ENCODE measurements at regions not wholly inside any gene's neighbourhood (a gene's known extent, or its start where the extent isn't known, plus 50 kb on each side); places are given as distances from the start of the nearest gene placed in this dataset.

DNA sequence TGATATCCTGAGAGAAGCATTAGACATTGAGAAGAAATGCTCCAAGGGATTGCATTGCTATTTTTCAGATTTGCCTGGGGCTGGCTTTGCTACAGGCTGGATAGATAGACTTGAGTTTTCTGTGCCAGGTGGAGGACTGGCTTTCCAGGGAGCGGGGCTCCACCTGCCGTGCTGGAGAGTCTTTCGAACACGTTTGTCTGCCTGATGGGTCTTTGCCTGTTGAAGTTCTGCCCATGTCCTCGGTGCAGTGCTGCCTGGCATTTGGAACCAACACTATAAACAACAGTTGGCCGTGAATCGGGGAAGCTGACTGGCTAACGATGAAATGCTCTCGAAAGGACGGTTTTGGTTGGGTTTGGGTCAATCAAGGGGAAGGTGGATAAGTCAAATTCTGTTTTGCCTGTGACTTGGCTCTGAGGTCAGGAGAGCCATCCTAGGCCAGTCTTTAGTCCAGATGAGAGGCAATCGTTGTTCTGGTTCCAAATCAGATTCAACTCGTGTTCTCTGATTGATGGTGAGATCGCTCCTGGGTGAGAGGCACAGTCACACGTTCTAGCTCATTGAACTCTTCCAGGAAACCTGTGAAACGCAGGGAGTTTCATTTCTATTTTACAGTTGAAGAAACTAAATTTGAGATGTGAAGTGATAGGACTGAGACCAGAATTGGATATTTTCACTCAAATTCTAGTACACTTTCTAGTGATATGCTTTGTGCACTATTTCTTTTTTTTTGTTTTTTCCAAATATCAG lies 599.0 kb downstream of the TYW1 start:
- Histone ChIP-seq H3K9me3 (no peaks in the 10 kb centered on the region), H3K27me3 (peaks cover 9% of the 10 kb centered on the region; the same call in 1 of the 2 replicates), H3K4me1 (no peaks in the 10 kb centered on the region), H3K36me3 (no peaks in the 10 kb centered on the region), H3K4me3 (ENCODE audit: low read depth, low read length) (no peak overlapping the region)
- TF ChIP-seq, protein P1, sequence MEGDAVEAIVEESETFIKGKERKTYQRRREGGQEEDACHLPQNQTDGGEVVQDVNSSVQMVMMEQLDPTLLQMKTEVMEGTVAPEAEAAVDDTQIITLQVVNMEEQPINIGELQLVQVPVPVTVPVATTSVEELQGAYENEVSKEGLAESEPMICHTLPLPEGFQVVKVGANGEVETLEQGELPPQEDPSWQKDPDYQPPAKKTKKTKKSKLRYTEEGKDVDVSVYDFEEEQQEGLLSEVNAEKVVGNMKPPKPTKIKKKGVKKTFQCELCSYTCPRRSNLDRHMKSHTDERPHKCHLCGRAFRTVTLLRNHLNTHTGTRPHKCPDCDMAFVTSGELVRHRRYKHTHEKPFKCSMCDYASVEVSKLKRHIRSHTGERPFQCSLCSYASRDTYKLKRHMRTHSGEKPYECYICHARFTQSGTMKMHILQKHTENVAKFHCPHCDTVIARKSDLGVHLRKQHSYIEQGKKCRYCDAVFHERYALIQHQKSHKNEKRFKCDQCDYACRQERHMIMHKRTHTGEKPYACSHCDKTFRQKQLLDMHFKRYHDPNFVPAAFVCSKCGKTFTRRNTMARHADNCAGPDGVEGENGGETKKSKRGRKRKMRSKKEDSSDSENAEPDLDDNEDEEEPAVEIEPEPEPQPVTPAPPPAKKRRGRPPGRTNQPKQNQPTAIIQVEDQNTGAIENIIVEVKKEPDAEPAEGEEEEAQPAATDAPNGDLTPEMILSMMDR (IDR thresholded peaks at IDR 0.05; ENCODE audit: low read depth, low read length) = no peak
- DNase-seq = no peak

DNA sequence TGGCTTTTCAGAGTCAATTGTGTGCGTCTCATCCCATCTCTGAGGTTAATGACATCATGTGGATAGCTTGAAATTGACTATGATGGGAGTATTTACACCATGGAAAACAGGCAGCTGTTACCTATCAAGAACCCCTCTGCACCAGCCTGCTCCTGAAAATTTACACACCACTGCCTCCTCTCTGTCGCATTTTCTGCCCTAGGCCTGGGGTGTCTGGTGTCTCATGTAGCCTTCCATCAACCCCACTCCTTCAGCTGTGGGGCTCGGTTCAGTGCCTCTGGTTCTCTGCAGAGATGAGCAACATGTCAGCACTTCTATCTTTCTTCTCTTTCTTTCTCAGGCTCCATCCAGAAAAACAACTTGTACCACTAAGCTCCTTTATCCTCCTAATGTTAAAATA lies 600.5 kb downstream of the TYW1 start:
- DNase-seq = no peak

DNA sequence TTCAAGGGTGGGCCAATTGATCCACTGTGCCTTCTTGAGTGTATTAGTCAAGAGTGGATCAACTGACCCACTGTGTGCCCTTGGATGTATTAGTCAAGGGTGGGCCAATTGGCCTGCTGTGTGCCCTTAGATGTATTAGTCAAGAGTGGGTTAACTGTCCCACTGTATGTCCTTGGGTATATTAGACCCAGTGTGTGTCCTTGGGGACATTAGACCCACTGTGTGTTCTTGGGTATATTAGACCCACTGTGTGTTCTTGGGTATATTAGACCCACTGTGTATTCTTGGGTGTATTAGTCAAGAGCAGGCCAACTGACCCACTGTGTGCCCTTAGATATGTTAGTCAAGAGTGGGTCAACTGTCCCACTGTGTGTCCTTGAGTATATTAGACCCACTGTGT lies 601.8 kb downstream of the TYW1 start:
- Histone ChIP-seq H3K4me1 (no peaks in the 10 kb centered on the region), H3K27me3 (peaks cover 6% of the 10 kb centered on the region), H3K4me3 (ENCODE audit: low read depth, low read length) (no peak overlapping the region), H3K9me3 (no peaks in the 10 kb centered on the region), H3K36me3 (no peaks in the 10 kb centered on the region)
- DNase-seq = no peak
- TF ChIP-seq, protein P1 (IDR thresholded peaks at IDR 0.05; ENCODE audit: low read depth, low read length) = no peak

More for the DNA sequence above, 600.5 kb downstream of the TYW1 start:
- no peaks in the 10 kb centered on the region for H3K36me3 ChIP-seq
- no peaks in the 10 kb centered on the region for H3K9me3 ChIP-seq
- no peaks in the 10 kb centered on the region for H3K4me1 ChIP-seq
- H3K27me3 ChIP-seq = peaks cover 9% of the 10 kb centered on the region
- TF ChIP-seq, protein P1 (IDR thresholded peaks at IDR 0.05; ENCODE audit: low read depth, low read length) = no peak
- H3K4me3 ChIP-seq (ENCODE audit: low read depth, low read length) = no peak overlapping the region

DNA sequence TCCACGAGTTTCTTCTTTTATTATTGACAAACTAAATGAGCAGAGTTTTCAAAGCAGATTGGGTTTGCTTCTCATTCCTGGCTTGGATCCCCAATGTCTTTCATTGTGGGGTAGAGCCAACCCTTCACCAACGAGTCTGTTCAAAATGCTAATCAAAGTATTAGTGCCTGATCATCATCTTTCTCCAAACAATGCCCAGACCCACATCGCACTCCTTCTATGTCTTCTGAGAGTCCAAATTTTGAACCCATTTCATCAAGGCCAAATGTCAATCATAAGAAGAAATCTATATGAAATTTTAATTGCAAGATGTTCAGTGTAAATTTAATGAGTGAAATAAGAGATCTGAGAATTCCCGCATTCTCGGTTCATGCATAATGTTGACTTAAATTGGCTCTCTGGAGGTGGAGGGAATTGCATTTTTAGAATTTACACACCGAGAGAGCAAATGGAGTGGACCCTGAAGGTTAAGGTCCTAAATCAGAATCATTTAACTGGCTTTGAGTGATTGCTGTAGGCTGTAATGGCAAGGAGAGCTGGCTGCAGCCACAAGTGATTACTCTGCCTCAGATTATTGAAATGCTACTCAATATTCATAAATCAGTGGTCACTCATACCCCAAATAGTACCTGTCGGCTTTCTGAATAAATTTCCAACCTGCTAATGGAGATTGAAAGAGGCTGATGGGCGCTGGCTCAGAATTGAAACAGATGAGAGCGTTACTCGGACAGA lies 602.9 kb downstream of the TYW1 start:
- TF ChIP-seq, protein P1 (IDR thresholded peaks at IDR 0.05; ENCODE audit: low read depth, low read length) = no peak
- H3K4me1 ChIP-seq = no peaks in the 10 kb centered on the region
- H3K9me3 ChIP-seq = no peaks in the 10 kb centered on the region
- no peaks in the 10 kb centered on the region for H3K36me3 ChIP-seq
- no peaks in the 10 kb centered on the region; the same call in none of the 2 replicates for H3K27me3 ChIP-seq
- no peak for DNase-seq
- H3K4me3 ChIP-seq (ENCODE audit: low read depth, low read length) = no peak overlapping the region

DNA sequence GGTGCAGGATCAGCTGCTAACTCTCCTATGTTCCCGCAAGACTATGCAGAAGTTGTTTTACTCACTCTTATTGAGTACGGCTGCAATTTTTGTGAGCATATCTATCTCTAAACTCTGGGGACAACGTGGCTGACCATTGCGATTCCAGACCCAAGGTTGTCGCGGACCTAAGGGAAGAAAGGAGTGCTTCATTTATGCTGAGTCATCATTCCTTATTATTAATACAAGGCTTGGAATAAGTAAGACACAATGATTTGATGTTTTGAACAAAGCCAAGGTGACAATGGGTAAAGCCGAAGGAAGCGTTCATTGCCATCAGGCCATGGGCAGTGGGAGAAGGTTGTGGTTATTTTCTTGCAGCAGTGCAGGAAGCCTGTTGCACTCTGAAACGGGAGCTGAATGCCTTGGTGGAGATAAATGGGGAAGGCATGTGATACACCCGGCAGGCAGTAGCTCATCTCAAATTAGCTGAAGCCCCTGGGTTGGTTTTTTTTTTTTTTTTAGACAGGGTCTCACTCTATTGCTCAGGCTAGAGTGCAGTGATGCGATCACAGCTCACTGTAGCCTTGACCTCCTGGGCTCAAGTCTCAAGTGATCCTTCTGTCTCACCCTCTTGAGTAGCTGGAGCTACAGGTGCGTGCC lies 605.7 kb downstream of the TYW1 start:
- H3K36me3 ChIP-seq = no peaks in the 10 kb centered on the region
- H3K4me1 ChIP-seq = no peaks in the 10 kb centered on the region
- no peaks in the 10 kb centered on the region; the same call in none of the 2 replicates for H3K27me3 ChIP-seq
- no peak overlapping the region for H3K4me3 ChIP-seq (ENCODE audit: low read depth, low read length)
- 0 out of 2 replicates have a peak, but pooled peaks cover 3% of the 10 kb centered on the region for H3K9me3 ChIP-seq
- DNase-seq = no peak
- TF ChIP-seq, protein P1 (IDR thresholded peaks at IDR 0.05; ENCODE audit: low read depth, low read length) = no peak
